H1 (cell line): ENCODE measurements at regions not wholly inside any gene's neighbourhood (a gene's known extent, or its start where the extent isn't known, plus 50 kb on each side); places are given as distances from the start of the nearest gene placed in this dataset.

Source experiments
- CTCF ChIA-PET: fragments of 300-600 bp; sonication (Branson Sonifier 250); formaldehyde crosslinking; loops from one replicate; lab custom pipeline; 2021; ENCODE audit not compliant: partially characterized antibody; lab: Charles Lee
- POLR2A ChIA-PET: fragments of 300-600 bp; sonication (Branson Sonifier 250); formaldehyde crosslinking; loops from one replicate; lab custom pipeline; 2021; ENCODE audit warnings: inconsistent platforms; ENCODE audit not compliant: partially characterized antibody; lab: Charles Lee
- DNase-seq, 2 experiments: peaks; one replicate each; pipeline versions ENCODE4 v3.0.0 to v3.0.0-alpha.2; 2010 to 2022; ENCODE audit warnings: low spot score in 2 of 2, low read depth in 1 of 2, mixed read lengths in 1 of 2
- FAIRE-seq: peaks from 2 replicates; lab custom pipeline; 2011; peaks lifted over from hg19 to GRCh38; lab: Jason Lieb, UNC
- H2AFZ ChIP-seq: 2 replicates; pipeline ENCODE4 v1.8.1; 2012; ENCODE audit warnings: low read length, inconsistent platforms
- H2AK5ac ChIP-seq: 2 replicates; pipeline ENCODE4 v1.6.1; 2013; ENCODE audit warnings: low read depth, low read length
- H2BK120ac ChIP-seq: replicated peaks from 2 replicates; pipeline ENCODE3; 2013; ENCODE audit warnings: low read depth, low read length, inconsistent platforms
- H2BK12ac ChIP-seq: 2 replicates; pipeline ENCODE4 v1.6.1; 2013; ENCODE audit warnings: low read depth, low read length
- H2BK15ac ChIP-seq: 2 replicates; pipeline ENCODE4 v1.6.1; 2013; ENCODE audit warnings: low read length
- H2BK20ac ChIP-seq: 2 replicates; pipeline ENCODE4 v1.6.1; 2013; ENCODE audit warnings: low read length
- H2BK5ac ChIP-seq: 2 replicates; pipeline ENCODE4 v1.6.1; 2013; ENCODE audit warnings: low read depth, low read length
- H3K14ac ChIP-seq: 2 replicates; pipeline ENCODE4 v1.6.1; 2013; ENCODE audit warnings: inconsistent platforms; ENCODE audit not compliant: insufficient read length
- H3K18ac ChIP-seq: 2 replicates; pipeline ENCODE4 v1.6.1; 2013; ENCODE audit warnings: low read length; ENCODE audit errors: extremely low read depth
- H3K23ac ChIP-seq: 2 replicates; pipeline ENCODE4 v1.6.1; 2013; ENCODE audit warnings: inconsistent platforms; ENCODE audit not compliant: insufficient read length
- H3K23me2 ChIP-seq: 2 replicates; pipeline ENCODE4 v1.6.1; 2013; ENCODE audit warnings: low read depth, low read length
- H3K27ac ChIP-seq: 2 replicates; pipeline ENCODE4 v1.6.1; 2011; ENCODE audit warnings: low read depth, low read length, inconsistent platforms
- H3K27me3 ChIP-seq, 4 experiments: replicated peaks in 1 of 4; 1 replicate in 1 of 4; 2 replicates in 3 of 4; pipeline versions ENCODE4 v1.6.1 to v1.8.1; 2011 to 2013; ENCODE audit warnings: low read length in 3 of 4, mild to moderate bottlenecking in 3 of 4, inconsistent platforms in 2 of 4, mixed read lengths in 2 of 4, moderate library complexity in 1 of 4; ENCODE audit not compliant: control insufficient read depth in 3 of 4, insufficient read depth in 3 of 4; ENCODE audit errors: extremely low read depth in 1 of 4
- H3K36me3 ChIP-seq, 4 experiments: 2 replicates each; pipeline versions ENCODE4 v1.6.1 to v1.8.1; 2011 to 2013; ENCODE audit warnings: mild to moderate bottlenecking in 4 of 4, low read length in 3 of 4, moderate library complexity in 2 of 4, control low read depth in 1 of 4, inconsistent platforms in 1 of 4; ENCODE audit not compliant: insufficient read depth in 4 of 4, control insufficient read depth in 2 of 4
- H3K4ac ChIP-seq: replicated peaks from 2 replicates; pipeline ENCODE3; 2013; ENCODE audit warnings: low read length, low read depth, mixed read lengths, inconsistent platforms; ENCODE audit not compliant: insufficient read length
- H3K4me1 ChIP-seq, 4 experiments: replicated peaks in 1 of 4; 1 replicate in 1 of 4; 2 replicates in 3 of 4; pipeline versions ENCODE4 v1.6.1 to v1.8.1; 2011 to 2013; ENCODE audit warnings: low read length in 3 of 4, inconsistent platforms in 2 of 4, mixed read lengths in 1 of 4; ENCODE audit not compliant: insufficient read depth in 4 of 4, control insufficient read depth in 3 of 4
- H3K4me2 ChIP-seq, 2 experiments: 2 replicates each; pipeline versions ENCODE4 v1.6.1 to v1.8.1; 2011 to 2013; ENCODE audit warnings: low read depth in 2 of 2, low read length in 2 of 2, control low read depth in 1 of 2, inconsistent platforms in 1 of 2, mild to moderate bottlenecking in 1 of 2; ENCODE audit not compliant: insufficient read depth in 1 of 2
- H3K4me3 ChIP-seq, 4 experiments: fragments of 200-600, 300-600 bp in 1 of 4; sonication (generic), shearing (Covaris generic), sonication (Bioruptor Twin) in 1 of 4; 2 replicates each; pipeline versions ENCODE4 v1.5.1 to v1.8.1; 2011 to 2016; ENCODE audit warnings: low read length in 4 of 4, low read depth in 3 of 4, control low read depth in 2 of 4, inconsistent platforms in 2 of 4, mild to moderate bottlenecking in 2 of 4, mixed read lengths in 1 of 4, moderate library complexity in 1 of 4; ENCODE audit not compliant: insufficient read depth in 2 of 4; ENCODE audit errors: extremely low read depth in 1 of 4
- H3K56ac ChIP-seq: replicated peaks from 2 replicates; pipeline ENCODE3; 2013; ENCODE audit warnings: low read depth, mild to moderate bottlenecking, mixed read lengths, low read length, inconsistent platforms; ENCODE audit not compliant: insufficient read length
- H3K79me1 ChIP-seq: 2 replicates; pipeline ENCODE4 v1.6.1; 2013; ENCODE audit warnings: low read depth, low read length, control low read depth
- H3K79me2 ChIP-seq, 2 experiments: 2 replicates each; pipeline versions ENCODE4 v1.6.1 to v1.8.1; 2012 to 2013; ENCODE audit warnings: low read length in 2 of 2, mild to moderate bottlenecking in 2 of 2, inconsistent platforms in 1 of 2; ENCODE audit not compliant: insufficient read depth in 2 of 2, control insufficient read depth in 1 of 2
- H3K9ac ChIP-seq, 4 experiments: replicated peaks in 1 of 4; 1 replicate in 1 of 4; 2 replicates in 3 of 4; pipeline versions ENCODE4 v1.6.1 to v1.8.1; 2011 to 2013; ENCODE audit warnings: low read depth in 3 of 4, low read length in 3 of 4, control low read depth in 2 of 4, mild to moderate bottlenecking in 2 of 4, moderate library complexity in 2 of 4, inconsistent platforms in 1 of 4; ENCODE audit errors: extremely low read depth in 1 of 4
- H3K9me3 ChIP-seq, 2 experiments: 2 replicates each; pipeline versions ENCODE4 v1.6.1 to v1.8.1; 2012 to 2013; ENCODE audit warnings: mild to moderate bottlenecking in 2 of 2, moderate library complexity in 2 of 2, control low read depth in 1 of 2, inconsistent platforms in 1 of 2, low read depth in 1 of 2, low read length in 1 of 2, mixed read lengths in 1 of 2; ENCODE audit not compliant: insufficient read depth in 2 of 2
- H4K20me1 ChIP-seq, 2 experiments: replicated peaks in 1 of 2; 2 replicates each; pipeline versions ENCODE3 to v1.8.1; 2011 to 2013; ENCODE audit warnings: inconsistent platforms in 2 of 2, low read length in 2 of 2, mild to moderate bottlenecking in 1 of 2; ENCODE audit not compliant: insufficient read depth in 2 of 2, control insufficient read depth in 1 of 2
- H4K5ac ChIP-seq: 2 replicates; pipeline ENCODE4 v1.6.1; 2013; ENCODE audit warnings: low read length, low read depth, mixed read lengths, inconsistent platforms; ENCODE audit not compliant: insufficient read length
- H4K8ac ChIP-seq: 2 replicates; pipeline ENCODE4 v1.8.0; 2013; ENCODE audit warnings: mild to moderate bottlenecking, moderate library complexity, low read length, inconsistent platforms; ENCODE audit not compliant: insufficient read depth; ENCODE audit errors: extremely low read depth
- H4K91ac ChIP-seq: replicated peaks from 2 replicates; pipeline ENCODE3; 2013; ENCODE audit warnings: low read length, mixed read lengths, inconsistent platforms; ENCODE audit not compliant: insufficient read length
- BACH1 ChIP-seq: IDR thresholded peaks from 2 replicates; pipeline ENCODE4 v1.6.1; 2012; ENCODE audit warnings: low read length, improper control_type of control experiment
- BRCA1 ChIP-seq: IDR thresholded peaks from 2 replicates; pipeline ENCODE4 v1.6.1; 2012; ENCODE audit warnings: low read depth, low read length, improper control_type of control experiment
- CEBPB ChIP-seq: IDR thresholded peaks from 2 replicates; pipeline ENCODE4 v1.6.1; 2012; ENCODE audit warnings: low read depth, low read length
- CTBP2 ChIP-seq: IDR thresholded peaks from 2 replicates; pipeline ENCODE4 v1.7.0; 2011; ENCODE audit warnings: borderline replicate concordance, mild to moderate bottlenecking, moderate library complexity, mixed read lengths, low read length; ENCODE audit not compliant: insufficient read depth, insufficient read length
- JUND ChIP-seq: IDR thresholded peaks from 2 replicates; pipeline ENCODE4 v1.6.1; 2011; ENCODE audit warnings: mild to moderate bottlenecking, improper control_type of control experiment, low read length
- POLR2A ChIP-seq, 2 experiments: IDR thresholded peaks; 1 replicate in 1 of 2; 2 replicates in 1 of 2; pipeline ENCODE4 v1.6.1; 2011; ENCODE audit warnings: low read depth in 2 of 2, low read length in 2 of 2, mild to moderate bottlenecking in 2 of 2; ENCODE audit errors: control extremely low read depth in 1 of 2
- RFX5 ChIP-seq: IDR thresholded peaks from 2 replicates; pipeline ENCODE4 v1.6.1; 2011; ENCODE audit warnings: low read depth, low read length, improper control_type of control experiment, borderline replicate concordance
- RNF2 ChIP-seq: fragments of 200-900, 300-1000 bp; sonication (generic); IDR thresholded peaks from 2 replicates; pipeline ENCODE4 v1.7.1; 2016; ENCODE audit warnings: borderline replicate concordance, low read depth, mild to moderate bottlenecking, antibody characterized with exemption, low read length; ENCODE audit not compliant: poor library complexity, severe bottlenecking; ENCODE audit errors: missing control alignments
- SIX5 ChIP-seq: IDR thresholded peaks from 2 replicates; pipeline ENCODE4 v1.6.1; 2011; ENCODE audit warnings: mild to moderate bottlenecking, low read depth, low read length
- SUZ12 ChIP-seq: fragments of 200-600 bp; sonication (generic); IDR thresholded peaks from 2 replicates; pipeline ENCODE4 v1.6.1; 2012; ENCODE audit warnings: mild to moderate bottlenecking, inconsistent platforms, low read length, moderate library complexity, mixed read lengths
- TAF1 ChIP-seq: IDR thresholded peaks from 2 replicates; pipeline ENCODE4 v1.6.1; 2011; ENCODE audit warnings: mild to moderate bottlenecking, low read depth, low read length
- WGBS, 2 experiments: shearing (Covaris generic) in 1 of 2; methylation state at CpG; one replicate each; pipeline versions ENCODE4 v1.1.6 to v1.1.7; 2013 to 2015; ENCODE audit warnings: low lambda C conversion rate in 2 of 2, mixed read lengths in 2 of 2, inconsistent platforms in 1 of 2, low coverage in 1 of 2, missing lambda C conversion rate in 1 of 2; ENCODE audit not compliant: insufficient replicate concordance in 2 of 2, insufficient coverage in 1 of 2, insufficient read length in 1 of 2; ENCODE audit errors: extremely low coverage in 1 of 2, missing lambda C conversion rate in 1 of 2; 5-methylcytosine and 5-hydroxymethylcytosine counted together
- TF ChIP-seq, protein P1 (sequence below): IDR thresholded peaks from 2 replicates; pipeline ENCODE4 v1.6.1; 2012; ENCODE audit warnings: low read length, inconsistent platforms
- TF ChIP-seq, protein P2 (sequence below): IDR thresholded peaks from 2 replicates; pipeline ENCODE4 v1.6.1; 2012; ENCODE audit warnings: inconsistent platforms

DNA sequence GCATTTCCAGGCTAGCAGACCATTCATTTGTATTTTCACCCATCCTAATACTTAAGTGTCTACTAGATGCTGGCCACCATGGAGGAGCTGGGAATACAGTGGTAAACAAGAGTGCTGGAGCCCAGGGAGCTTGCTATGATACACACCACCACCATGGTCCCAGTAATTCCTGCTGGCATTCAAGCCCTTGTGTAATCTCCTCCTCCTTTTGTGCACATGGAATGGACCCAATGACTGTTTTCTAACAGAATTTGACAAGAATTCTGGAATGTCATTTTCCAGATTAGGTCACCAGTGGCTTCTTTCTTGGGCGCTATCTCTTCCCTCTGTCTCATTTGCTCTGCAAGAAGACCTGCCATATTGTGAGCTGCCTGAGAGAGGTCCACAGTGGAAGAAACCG lies 552.0 kb downstream of the C6orf118 start:
- Histone ChIP-seq H3K14ac (no peak overlapping the region), H2BK120ac (no peak overlapping the region), H3K27ac (no peak overlapping the region), H4K91ac (no peak overlapping the region), H3K4me3 (no peak overlapping the region), H2BK5ac (no peak overlapping the region), H2AK5ac (no peak overlapping the region), H3K56ac (no peak overlapping the region), H3K9me3 (peaks cover 0 to 3% of the 10 kb centered on the region in 2 experiments; a peak in 1 of 4 replicates), H3K79me1 (no peaks in the 10 kb centered on the region), H4K5ac (no peak overlapping the region), H2BK20ac (no peak overlapping the region), H4K8ac (no peak overlapping the region), H3K4me1 (0 out of 7 replicates have a peak, but pooled peaks cover 0 to 3% (median 0%) of the 10 kb centered on the region in 4 experiments), H3K23ac (no peak overlapping the region), H3K23me2 (no peaks in the 10 kb centered on the region; the same call in 1 of the 2 replicates), H4K20me1 (no peaks in the 10 kb centered on the region), H3K9ac (no peak overlapping the region), H3K27me3 (no peaks in the 10 kb centered on the region), H3K4ac (no peak overlapping the region), H3K18ac (no peak overlapping the region), H2BK12ac (no peak overlapping the region), H3K79me2 (no peaks in the 10 kb centered on the region), H3K36me3 (no peaks in the 10 kb centered on the region), H2AFZ (no peak overlapping the region), H3K4me2 (no peak overlapping the region), H2BK15ac (no peak overlapping the region)
- POLR2A ChIA-PET, result no interaction called here
- DNase-seq (no peak), FAIRE-seq (no peak)
- 95% methylated on average over 2 of the region's 2 CpGs; no CpG with 5 or more reads in 1 of the 2 experiments for WGBS, 2 experiments
- CTCF ChIA-PET, result no interaction called here
- no peak for TF ChIP-seq SUZ12
- no peak for TF ChIP-seq BRCA1
- TF ChIP-seq CTBP2, result no peak
- TF ChIP-seq, protein P1, sequence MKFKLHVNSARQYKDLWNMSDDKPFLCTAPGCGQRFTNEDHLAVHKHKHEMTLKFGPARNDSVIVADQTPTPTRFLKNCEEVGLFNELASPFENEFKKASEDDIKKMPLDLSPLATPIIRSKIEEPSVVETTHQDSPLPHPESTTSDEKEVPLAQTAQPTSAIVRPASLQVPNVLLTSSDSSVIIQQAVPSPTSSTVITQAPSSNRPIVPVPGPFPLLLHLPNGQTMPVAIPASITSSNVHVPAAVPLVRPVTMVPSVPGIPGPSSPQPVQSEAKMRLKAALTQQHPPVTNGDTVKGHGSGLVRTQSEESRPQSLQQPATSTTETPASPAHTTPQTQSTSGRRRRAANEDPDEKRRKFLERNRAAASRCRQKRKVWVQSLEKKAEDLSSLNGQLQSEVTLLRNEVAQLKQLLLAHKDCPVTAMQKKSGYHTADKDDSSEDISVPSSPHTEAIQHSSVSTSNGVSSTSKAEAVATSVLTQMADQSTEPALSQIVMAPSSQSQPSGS, result no peak
- TF ChIP-seq SIX5, result no peak
- no peak for TF ChIP-seq RFX5
- no peak for TF ChIP-seq RNF2
- no peak for TF ChIP-seq CEBPB
- TF ChIP-seq POLR2A (IDR thresholded peaks at IDR 0.05; ENCODE audit: control extremely low read depth in 1 of 2, low read depth in 2 of 2, low read length in 2 of 2), result no peak
- TF ChIP-seq BACH1, result no peak
- no peak for TF ChIP-seq TAF1
- no peak for TF ChIP-seq JUND
- TF ChIP-seq, protein P2, sequence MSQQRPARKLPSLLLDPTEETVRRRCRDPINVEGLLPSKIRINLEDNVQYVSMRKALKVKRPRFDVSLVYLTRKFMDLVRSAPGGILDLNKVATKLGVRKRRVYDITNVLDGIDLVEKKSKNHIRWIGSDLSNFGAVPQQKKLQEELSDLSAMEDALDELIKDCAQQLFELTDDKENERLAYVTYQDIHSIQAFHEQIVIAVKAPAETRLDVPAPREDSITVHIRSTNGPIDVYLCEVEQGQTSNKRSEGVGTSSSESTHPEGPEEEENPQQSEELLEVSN, result no peak
